ENCODE measurements at regions not wholly inside any gene's neighbourhood (a gene's known extent, or its start where the extent isn't known, plus 50 kb on each side); places are given as distances from the start of the nearest gene placed in this dataset.

- no peak for DNase-seq (ENCODE audit: low read depth)
Measured at GRCh38 chr11:33557201-33557600, 143.4 kb downstream of the C11orf91 start.

DNA sequence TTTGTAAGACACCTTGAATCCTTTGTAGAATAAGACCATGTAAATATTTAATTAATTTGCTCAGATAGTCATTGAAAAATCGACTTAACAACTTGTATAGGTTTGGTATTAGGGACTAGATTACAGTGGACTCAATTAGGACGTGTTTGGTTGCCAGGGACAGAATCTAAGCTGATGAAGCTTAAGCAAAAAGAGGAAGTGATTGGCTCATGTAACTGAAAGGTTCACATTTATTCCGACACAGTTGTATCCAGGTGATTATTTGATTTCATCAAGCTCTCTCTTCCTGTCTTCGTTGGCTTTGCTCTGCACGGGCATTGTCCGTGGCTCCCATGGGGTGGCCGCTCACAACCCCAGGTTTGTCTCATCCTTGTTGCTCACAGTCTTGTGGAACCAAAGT is 146.4 kb downstream of the C11orf91 start:
- DNase-seq (ENCODE audit: low read depth) = no peak

DNA sequence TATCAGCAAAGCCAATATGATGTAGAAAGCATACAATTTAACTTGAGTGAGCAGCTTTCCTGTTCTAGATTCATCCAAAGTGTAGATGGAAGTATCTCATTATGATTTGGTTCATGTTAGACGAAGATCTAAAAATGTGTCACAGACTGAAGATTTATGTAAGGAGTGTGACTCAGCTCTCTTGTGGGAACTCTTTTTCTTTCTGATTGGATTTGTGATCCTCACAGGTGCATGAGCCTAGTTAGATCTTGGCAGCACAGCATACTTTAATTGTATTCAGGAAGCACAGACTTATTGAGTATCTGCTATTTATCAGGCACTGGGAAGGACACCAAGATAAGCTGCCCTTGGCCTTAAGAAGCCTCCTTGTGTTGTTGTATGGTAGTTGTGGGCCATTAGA is 147.1 kb downstream of the C11orf91 start:
- DNase-seq (ENCODE audit: low read depth) = no peak

- no peak for DNase-seq (ENCODE audit: low read depth)
Measured at GRCh38 chr11:33552756-33553155, 147.9 kb downstream of the C11orf91 start.

DNA sequence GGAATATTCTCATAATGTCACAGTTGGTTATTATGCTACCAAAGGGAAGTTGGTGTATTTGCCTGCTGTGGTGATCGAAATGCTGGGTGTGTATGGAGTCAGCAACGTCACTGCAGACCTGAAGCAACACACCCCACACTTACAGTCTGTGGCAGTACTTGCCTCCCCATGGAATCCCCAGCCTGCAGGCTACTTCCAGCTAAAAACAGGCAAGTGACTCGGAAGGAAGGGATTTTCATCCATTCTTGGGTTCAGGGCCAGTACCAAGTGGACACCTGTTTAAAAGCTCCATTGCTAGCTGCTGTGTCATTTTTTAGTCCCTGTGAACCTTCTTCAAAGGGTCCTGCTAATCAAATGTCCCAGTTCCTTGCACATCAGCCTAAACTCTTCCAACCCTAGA is 149.6 kb downstream of the C11orf91 start:
- no peak for DNase-seq (ENCODE audit: low read depth)

DNA sequence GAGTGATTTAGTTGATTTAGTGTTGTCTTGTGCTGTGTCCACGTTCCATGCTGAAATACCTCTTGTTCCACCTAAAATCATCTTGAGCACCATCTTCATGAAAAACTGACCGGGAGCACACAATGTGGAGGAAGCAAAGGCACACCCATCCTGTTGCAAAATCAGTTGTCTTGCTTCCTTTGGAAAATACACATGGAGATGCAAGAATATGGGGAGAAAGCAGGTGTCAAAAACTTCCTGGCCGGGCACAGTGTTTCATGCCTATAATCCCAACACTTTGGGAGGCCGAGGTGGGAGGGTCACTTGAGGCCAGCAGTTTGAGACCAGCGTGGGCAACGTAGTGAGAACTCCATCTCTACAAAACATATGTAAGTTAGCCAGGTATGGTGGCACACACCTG is 151.1 kb downstream of the C11orf91 start:
- DNase-seq (ENCODE audit: low read depth) = no peak

GRCh38 chr11:33545931-33546330 is 154.7 kb downstream of the C11orf91 start:
- DNase-seq (ENCODE audit: low read depth) = no peak

- DNase-seq (ENCODE audit: low read depth) = no peak
Measured at GRCh38 chr11:33544593-33545373, 155.8 kb downstream of the C11orf91 start.

DNA sequence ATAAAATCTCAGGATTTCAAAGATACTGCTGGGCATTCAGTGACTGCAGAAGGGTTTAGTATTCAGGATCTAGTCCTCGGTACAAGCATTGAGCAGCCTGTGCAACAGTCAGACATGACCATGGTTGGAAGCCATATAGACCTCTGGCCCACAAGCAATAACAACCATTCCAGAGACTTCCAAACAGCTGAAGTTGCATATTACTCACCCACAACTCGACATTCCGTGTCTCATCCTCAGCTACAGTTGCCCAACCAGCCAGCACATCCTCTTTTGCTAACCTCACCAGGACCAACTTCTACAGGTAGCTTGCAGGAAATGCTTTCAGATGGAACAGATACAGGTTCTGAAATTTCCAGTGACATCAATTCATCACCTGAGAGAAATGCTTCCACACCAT is 156.8 kb downstream of the C11orf91 start:
- DNase-seq (ENCODE audit: low read depth) = no peak

GRCh38 chr11:33542921-33543320 is 157.7 kb downstream of the C11orf91 start:
- no peak for DNase-seq (ENCODE audit: low read depth)

- no peak for DNase-seq (ENCODE audit: low read depth)
Measured at GRCh38 chr11:33540946-33541915, 159.4 kb downstream of the C11orf91 start.

GRCh38 chr11:33540427-33540826 is 160.2 kb downstream of the C11orf91 start:
- no peak for DNase-seq (ENCODE audit: low read depth)

- no peak for DNase-seq (ENCODE audit: low read depth)
Measured at GRCh38 chr11:33539751-33540150, 160.9 kb downstream of the C11orf91 start.

GRCh38 chr11:33538726-33539125 is 161.9 kb downstream of the C11orf91 start:
- no peak for DNase-seq (ENCODE audit: low read depth)

DNA sequence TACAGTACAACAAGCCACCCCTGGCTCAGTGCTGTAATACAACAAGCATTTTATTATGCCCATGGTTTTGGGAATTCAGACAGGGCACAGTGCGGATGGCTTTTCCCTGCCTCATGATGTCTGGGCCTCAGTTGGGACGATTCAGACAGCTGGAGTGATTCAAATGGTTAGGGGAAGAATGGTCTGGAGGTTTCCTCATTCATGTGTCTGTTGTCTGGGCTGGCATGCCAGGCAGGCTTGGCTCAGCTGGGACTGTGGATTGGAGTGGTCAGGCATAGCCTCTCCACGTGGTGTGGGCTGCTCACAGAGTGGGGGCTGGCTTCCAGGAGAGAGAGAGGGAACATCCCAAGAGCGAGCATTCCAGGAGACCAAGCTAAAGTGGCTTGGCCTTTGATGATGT is 164.4 kb downstream of the C11orf91 start:
- no peak for DNase-seq (ENCODE audit: low read depth)

DNA sequence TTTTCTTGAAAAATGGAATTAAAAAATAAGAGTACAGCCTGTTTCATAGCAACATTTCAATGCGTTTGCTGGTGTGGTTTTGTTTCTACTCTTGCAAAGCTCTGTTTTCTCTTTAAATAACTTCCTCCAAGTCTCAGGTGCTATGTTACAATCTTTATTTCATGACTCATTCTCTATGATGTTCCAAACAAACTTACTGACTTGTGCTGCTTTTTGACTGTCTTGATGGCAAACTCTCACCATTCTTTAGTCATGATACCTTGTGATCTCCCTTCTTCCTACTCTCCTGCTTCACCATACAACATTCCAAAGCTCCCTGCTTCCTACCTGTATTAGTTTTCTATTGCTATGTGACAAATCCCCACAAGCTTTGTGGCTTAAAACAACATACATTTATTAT is 166.1 kb downstream of the C11orf91 start:
- DNase-seq (ENCODE audit: low read depth) = no peak

- DNase-seq (ENCODE audit: low read depth) = no peak
Measured at GRCh38 chr11:33533386-33534052, 167.1 kb downstream of the C11orf91 start.

GRCh38 chr11:33532720-33533385 is 167.8 kb downstream of the C11orf91 start:
- DNase-seq (ENCODE audit: low read depth) = no peak

- DNase-seq (ENCODE audit: low read depth) = no peak
Measured at GRCh38 chr11:33532257-33532656, 168.4 kb downstream of the C11orf91 start.

DNA sequence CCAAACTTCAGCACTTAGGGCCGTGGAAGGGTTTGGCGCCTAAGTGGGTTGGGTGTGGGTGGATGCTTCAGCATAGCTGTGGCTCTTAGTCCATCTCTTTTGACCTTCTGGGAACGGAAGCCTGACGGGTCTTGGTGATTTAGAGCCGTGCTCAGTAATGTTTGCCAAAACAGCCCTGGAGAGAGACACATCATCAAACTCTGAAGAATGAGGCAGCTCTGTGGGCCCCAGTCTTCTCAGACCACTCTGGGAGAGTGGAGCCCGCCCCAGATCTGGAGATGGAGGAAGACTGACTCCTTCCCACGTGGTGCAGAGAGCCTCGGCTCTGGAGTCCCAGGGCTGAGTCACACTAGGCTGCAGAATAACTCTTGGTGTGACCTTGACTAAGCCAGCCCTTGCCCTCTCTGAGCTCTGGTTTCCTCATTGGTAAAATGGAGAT is 168.9 kb downstream of the C11orf91 start:
- no peak for DNase-seq (ENCODE audit: low read depth)

DNA sequence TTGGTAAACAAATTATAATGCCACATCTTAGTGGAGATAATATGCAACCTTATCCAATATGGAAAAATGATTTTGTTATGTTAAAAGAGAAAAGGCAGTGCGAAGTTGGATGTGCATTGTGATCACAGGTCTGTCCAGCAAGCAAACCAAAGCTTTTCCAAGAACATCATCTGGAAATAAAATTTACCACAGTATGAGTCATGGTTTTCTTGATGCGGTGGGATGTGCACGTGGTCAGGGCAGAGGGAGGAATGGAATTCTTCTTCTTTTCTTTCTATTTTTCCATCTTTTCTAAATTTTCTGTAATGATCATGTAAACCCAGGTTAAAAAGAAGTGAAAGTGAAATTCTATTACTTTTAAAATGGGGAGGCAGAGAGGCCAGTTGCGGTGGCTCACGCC is 169.8 kb downstream of the C11orf91 start:
- DNase-seq (ENCODE audit: low read depth) = no peak

DNA sequence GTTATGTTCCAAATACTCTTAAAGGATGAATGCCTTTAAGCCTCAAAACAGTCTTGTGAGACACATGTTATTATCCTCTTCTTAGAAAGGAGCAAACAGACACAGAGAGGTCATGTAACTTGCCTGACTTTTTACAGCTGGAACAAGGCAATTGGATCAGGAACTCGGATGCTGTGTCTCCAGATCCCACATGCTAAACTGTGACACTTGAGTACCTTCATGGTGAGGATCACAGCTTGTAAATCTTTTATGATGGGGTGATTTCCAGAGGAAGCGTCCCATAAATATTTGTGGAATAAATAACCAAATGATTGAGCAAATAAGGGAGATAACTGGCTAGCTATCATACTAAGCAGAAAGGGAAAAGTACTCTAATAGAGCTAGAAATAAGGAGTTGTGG is 171.2 kb downstream of the C11orf91 start:
- DNase-seq (ENCODE audit: low read depth) = no peak
